ENCODE measurements at regions not wholly inside any gene's neighbourhood (a gene's known extent, or its start where the extent isn't known, plus 50 kb on each side); places are given as distances from the start of the nearest gene placed in this dataset.

GRCh38 chr13:99132295-99132835 is 68.3 kb upstream of the UBAC2 start:
- no peak overlapping the region for H3K27ac ChIP-seq
- no peaks in the 10 kb centered on the region for H3K9me3 ChIP-seq
- TF ChIP-seq CTCF (IDR thresholded peaks at IDR 0.05), result no peak
- no peaks in the 10 kb centered on the region for H3K36me3 ChIP-seq
- H3K4me1 ChIP-seq (ENCODE audit: control insufficient read depth in 1 of 2, insufficient read depth in 1 of 2, low read depth in 1 of 2, low read length in 1 of 2), result no peaks in the 10 kb centered on the region
- no peak overlapping the region for H3K4me3 ChIP-seq (ENCODE audit: low read depth in 1 of 2, low read length in 1 of 2)
- peaks cover 100% of the 10 kb centered on the region for H3K27me3 ChIP-seq

GRCh38 chr13:99133230-99133629 is 67.4 kb upstream of the UBAC2 start:
- Histone ChIP-seq H3K27me3 (peaks cover 100% of the 10 kb centered on the region), H3K4me3 (ENCODE audit: low read depth in 1 of 2, low read length in 1 of 2) (no peak overlapping the region), H3K36me3 (no peaks in the 10 kb centered on the region), H3K27ac (no peak overlapping the region), H3K9me3 (no peaks in the 10 kb centered on the region), H3K4me1 (ENCODE audit: control insufficient read depth in 1 of 2, insufficient read depth in 1 of 2, low read depth in 1 of 2, low read length in 1 of 2) (no peaks in the 10 kb centered on the region)
- no peak for TF ChIP-seq CTCF (IDR thresholded peaks at IDR 0.05)

GRCh38 chr13:99133848-99134247 is 66.8 kb upstream of the UBAC2 start:
- TF ChIP-seq CTCF (IDR thresholded peaks at IDR 0.05), result no peak
- Histone ChIP-seq H3K36me3 (no peaks in the 10 kb centered on the region), H3K4me3 (ENCODE audit: low read depth in 1 of 2, low read length in 1 of 2) (no peak overlapping the region)

GRCh38 chr13:99135591-99135990 is 65.1 kb upstream of the UBAC2 start:
- no peaks in the 10 kb centered on the region for H3K9me3 ChIP-seq
- H3K27me3 ChIP-seq, result peaks cover 100% of the 10 kb centered on the region
- H3K36me3 ChIP-seq, result no peaks in the 10 kb centered on the region
- H3K27ac ChIP-seq, result no peak overlapping the region
- no peak for TF ChIP-seq CTCF (IDR thresholded peaks at IDR 0.05)
- H3K4me3 ChIP-seq (ENCODE audit: low read depth in 1 of 2, low read length in 1 of 2), result no peak overlapping the region
- H3K4me1 ChIP-seq (ENCODE audit: control insufficient read depth in 1 of 2, insufficient read depth in 1 of 2, low read depth in 1 of 2, low read length in 1 of 2), result no peaks in the 10 kb centered on the region

More at GRCh38 chr13:99133848-99134247, 66.8 kb upstream of the UBAC2 start:
- Histone ChIP-seq H3K4me1 (ENCODE audit: control insufficient read depth in 1 of 2, insufficient read depth in 1 of 2, low read depth in 1 of 2, low read length in 1 of 2) (no peaks in the 10 kb centered on the region), H3K27ac (no peak overlapping the region), H3K27me3 (peaks cover 100% of the 10 kb centered on the region), H3K9me3 (no peaks in the 10 kb centered on the region)

- no peaks in the 10 kb centered on the region for H3K4me1 ChIP-seq (ENCODE audit: control insufficient read depth in 1 of 2, insufficient read depth in 1 of 2, low read depth in 1 of 2, low read length in 1 of 2)
- H3K36me3 ChIP-seq, result no peaks in the 10 kb centered on the region
- TF ChIP-seq CTCF (IDR thresholded peaks at IDR 0.05), result no peak
- no peak overlapping the region for H3K27ac ChIP-seq
- peaks cover 100% of the 10 kb centered on the region for H3K27me3 ChIP-seq
- no peak overlapping the region for H3K4me3 ChIP-seq (ENCODE audit: low read depth in 1 of 2, low read length in 1 of 2)
- H3K9me3 ChIP-seq, result no peaks in the 10 kb centered on the region
These were observed 64.2 kb upstream of the UBAC2 start for GRCh38 chr13:99136427-99136954.
